ACHN (cell line): ENCODE measurements at regions not wholly inside any gene's neighbourhood (a gene's known extent, or its start where the extent isn't known, plus 50 kb on each side); places are given as distances from the start of the nearest gene placed in this dataset.

Experiments used
- DNase-seq: peaks from one replicate; pipeline ENCODE4 v3.0.0-alpha.2; 2015
- in situ Hi-C: cut with HindIII; loops from 2 replicates; pipeline ENCODE4 v1.10.0; 2017; ENCODE audit warnings: low sequenced_read_pairs, low pct_ligation_motif_present, low pct_unique_long_range_greater_than_20kb

GRCh38 chr16:64452446-64452845 is 669.4 kb downstream of the CDH11 start:
- no peak for DNase-seq
- in situ Hi-C loops: no loop called here

DNA sequence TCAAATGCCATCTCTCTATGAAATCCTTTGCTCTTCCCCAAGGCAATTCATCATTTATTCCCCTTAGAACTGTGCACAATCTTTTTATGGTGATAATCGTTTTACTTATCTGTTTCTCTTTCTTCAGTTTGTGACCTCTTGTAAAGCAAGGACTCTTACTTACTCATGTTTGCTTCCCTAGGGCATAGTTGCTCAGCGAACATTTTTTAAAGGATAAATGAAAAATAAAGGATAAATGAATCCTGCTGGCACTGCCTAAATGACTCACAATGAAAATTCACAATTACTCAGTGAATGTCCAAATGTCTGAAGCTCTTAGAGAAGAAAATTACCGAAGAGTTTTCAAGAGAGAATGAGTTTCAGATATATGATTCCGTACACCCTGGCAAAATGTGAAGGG is 671.7 kb downstream of the CDH11 start:
- in situ Hi-C loops: no loop called here

DNA sequence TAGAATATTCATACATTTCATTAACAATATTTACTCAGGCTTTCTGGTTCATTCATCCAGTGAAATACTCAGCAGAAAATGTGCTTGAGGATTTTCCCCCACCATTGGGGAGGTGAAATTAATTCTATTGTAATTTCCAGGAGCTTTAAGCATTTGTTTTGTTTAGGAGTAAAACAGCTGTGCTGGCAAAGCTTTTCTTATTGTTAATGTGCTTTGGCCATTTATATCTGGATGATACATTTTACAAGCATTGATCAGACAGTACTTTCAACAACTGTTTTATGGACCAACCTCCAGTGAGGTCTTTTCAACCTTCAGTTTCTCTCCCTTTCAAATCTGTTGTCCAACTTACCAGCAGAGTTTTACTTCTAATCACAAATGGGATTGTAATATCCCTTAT is 672.4 kb downstream of the CDH11 start:
- no peak for DNase-seq
- in situ Hi-C loops: no loop called here

More for the DNA sequence above, 671.7 kb downstream of the CDH11 start:
- DNase-seq: no peak

GRCh38 chr16:64445649-64446048 is 676.2 kb downstream of the CDH11 start:
- DNase-seq: no peak
- in situ Hi-C loops: no loop called here

GRCh38 chr16:64445245-64445644 is 676.6 kb downstream of the CDH11 start:
- no peak for DNase-seq
- in situ Hi-C loops: no loop called here

DNA sequence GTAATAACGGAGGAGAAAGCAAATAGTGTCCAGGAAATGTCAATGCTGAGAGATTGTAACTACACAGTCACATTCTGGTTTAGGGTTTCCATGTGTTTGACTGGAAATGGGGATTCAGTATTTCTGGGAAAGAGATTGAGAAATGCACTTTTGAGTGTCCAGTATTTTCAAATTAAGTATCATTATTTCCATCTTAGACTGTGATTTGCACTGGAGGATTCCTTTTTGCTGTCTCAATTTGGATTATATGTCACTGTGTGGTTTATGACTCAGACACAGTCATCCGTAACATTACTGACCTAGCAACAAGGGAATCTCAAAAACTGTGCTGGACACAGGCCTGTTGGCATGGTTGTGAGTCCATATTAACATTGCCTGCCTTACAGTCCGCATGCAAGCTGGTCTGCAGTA is 681.4 kb downstream of the CDH11 start:
- in situ Hi-C loops: no loop called here
- peak; percentile 97 for DNase-seq

- in situ Hi-C loops: no loop called here
- DNase-seq: peak; percentile 22
These were observed 681.9 kb downstream of the CDH11 start for GRCh38 chr16:64440005-64440404.

GRCh38 chr16:64437706-64438324 is 684.0 kb downstream of the CDH11 start:
- no peak for DNase-seq
- in situ Hi-C loops: no loop called here

DNA sequence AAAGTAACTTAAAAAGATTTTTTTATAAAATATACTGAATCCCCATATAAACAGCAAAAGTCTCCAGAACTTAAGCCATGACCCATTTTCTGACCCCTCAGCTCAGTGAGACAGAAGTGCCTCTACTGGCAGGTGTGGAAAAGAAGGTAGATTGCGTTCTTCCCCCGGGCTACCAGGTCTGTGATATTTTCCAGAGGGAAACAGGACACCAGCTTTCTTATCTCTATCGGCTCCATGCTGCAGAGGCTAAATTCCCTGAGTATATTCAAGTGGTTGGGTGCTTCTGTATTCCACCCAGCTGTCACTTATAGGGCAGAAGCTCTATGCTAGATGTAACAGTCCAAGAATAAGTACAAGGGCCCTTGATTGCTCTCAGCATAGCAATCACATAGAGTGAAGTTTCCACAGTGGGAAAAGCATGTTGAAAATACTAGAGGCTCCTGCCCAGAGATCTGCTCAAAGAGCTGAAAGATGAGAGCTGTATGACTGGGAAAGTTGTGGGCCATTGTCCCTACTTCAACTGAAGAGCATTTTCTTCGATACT is 687.3 kb downstream of the CDH11 start:
- DNase-seq: no peak
- in situ Hi-C loops: no loop called here

GRCh38 chr16:64428463-64429113 is 693.3 kb downstream of the CDH11 start:
- peak; percentile 84 for DNase-seq

GRCh38 chr16:64426131-64426666 is 695.7 kb downstream of the CDH11 start:
- no peak for DNase-seq
- in situ Hi-C loops: no loop called here

More at GRCh38 chr16:64428463-64429113, 693.3 kb downstream of the CDH11 start:
- in situ Hi-C loops: no loop called here

DNA sequence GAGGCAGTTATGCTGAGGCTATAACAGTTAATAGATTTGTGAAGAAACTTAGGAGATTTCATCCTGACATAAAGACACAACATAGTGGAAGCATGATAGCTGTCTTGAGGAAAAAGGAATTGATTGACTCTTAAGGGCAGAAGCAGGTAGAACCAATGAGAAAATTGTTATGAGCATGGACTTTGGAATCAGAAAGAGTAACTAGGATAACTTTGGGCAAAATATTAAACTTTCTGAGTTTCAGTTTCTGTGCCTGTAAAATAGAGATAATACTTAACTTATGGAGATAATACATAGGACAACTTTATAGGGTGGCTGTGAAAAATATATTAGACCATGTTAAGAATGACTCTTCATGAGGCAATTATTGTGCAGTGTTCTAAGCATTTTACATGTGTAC is 696.5 kb downstream of the CDH11 start:
- no peak for DNase-seq
- in situ Hi-C loops: no loop called here

DNA sequence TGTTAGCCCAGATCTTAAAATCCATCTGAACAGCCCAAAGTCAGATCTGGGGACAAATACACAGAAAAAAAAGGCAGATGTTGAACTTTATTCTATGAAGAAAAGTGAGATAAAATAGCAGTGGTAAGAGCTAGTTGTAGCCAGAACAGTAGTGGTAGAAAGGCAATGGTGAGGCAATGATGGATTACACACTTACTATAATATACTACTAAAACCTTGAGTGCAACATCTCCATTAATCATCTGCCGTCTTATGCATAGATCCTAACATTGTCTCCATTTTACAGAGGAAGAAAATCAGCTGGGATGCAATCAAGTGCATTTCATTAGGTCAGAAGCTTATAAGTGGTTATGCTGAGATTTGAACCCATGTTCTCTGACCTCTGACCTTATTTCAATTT is 699.6 kb downstream of the CDH11 start:
- in situ Hi-C loops: no loop called here
- no peak for DNase-seq

DNA sequence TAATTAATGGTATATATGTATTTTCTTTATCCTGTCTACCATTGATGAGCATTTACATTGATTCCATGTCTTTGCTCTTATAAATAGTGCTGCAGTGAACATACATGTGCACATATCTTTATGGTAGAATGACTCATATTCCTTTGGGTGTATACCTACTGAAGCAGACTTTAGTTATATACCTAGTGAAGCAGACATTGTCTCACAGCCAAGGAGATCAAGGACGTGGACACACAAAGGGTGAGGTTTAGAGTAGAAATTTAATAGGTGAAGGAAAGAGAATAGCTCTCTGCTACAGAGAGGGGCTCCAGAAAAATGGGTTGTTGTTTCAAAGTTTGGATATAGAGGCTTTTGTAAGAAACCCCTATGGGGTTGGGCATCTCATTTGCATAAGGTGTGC is 700.3 kb downstream of the CDH11 start:
- DNase-seq: no peak
- in situ Hi-C loops: no loop called here

- DNase-seq: no peak
- in situ Hi-C loops: no loop called here
These were observed 702.0 kb downstream of the CDH11 start for GRCh38 chr16:64419832-64420231.

GRCh38 chr16:64417711-64418227 is 704.1 kb downstream of the CDH11 start:
- in situ Hi-C loops: no loop called here

DNA sequence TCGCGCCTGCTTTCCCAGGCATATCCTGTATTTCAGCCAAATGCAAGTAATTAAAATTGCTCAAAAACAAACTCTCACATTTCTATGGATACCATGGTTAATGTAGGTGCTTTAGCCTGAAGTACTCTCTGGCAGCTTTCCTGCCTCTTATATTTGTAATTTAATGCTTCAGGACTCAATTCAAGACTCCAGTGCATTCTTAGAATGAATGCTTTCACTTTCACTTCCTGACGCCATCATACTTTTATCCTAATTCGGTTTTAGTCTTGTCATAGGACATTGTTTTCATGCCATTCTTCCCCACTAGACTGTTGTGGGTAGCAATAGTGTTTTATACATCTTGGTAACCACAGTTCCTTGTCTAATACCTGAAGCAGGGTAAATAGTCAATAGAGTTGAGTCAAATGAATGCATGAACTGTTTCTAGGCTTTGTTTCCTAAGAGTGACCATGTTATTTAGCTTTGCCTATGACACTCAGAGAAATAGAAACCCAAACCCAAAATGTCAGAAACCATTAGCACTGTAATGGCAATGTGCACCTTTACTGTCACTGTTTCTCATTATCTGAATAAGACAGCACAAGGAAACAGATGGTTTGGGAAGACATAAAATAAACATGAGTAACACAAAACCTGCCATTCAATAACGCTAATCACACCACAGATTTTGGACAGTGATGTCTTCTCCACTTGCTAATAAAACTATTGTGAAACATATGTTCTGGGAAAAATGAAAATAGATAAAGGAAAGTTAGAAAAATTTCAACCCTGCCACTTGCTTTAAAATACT is 705.5 kb downstream of the CDH11 start:
- in situ Hi-C loops: no loop called here
- DNase-seq: peak; percentile 71

More at GRCh38 chr16:64417711-64418227, 704.1 kb downstream of the CDH11 start:
- DNase-seq: no peak

DNA sequence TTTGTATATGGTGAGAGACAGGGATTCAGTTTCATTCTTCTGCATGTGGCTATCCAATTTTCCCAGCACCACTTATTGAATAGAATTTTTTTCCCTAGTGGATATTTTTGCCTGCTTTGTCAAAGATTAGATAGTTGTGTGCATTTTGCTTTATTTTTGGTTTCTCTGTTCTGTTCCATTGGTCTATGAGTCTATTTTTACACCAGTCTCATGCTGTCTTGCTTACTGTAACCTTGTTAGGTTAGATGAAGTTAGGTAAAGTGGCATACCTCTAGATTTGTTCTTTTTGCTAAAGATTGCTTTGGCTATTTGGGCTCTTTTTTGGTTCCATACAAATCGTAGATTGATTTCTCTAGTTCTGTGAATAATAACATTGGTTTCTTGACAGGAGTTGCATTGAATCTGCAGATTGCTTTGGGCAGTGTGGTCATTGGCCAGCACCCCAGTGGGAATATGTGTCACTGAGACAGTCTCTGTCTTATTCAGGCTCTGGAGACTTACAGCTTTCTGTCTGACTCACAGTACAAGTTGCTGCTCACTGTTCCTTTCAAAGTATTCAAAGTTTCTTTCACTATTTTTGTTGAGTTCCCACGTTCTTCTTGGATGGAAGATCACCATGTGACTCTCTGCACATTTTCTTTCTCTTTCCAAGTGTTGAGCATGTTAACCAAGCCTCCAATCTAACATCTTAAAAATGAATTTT is 709.1 kb downstream of the CDH11 start:
- in situ Hi-C loops: no loop called here
- DNase-seq: no peak
